GM21515 (cell line): ENCODE measurements at regions not wholly inside any gene's neighbourhood (a gene's known extent, or its start where the extent isn't known, plus 50 kb on each side); places are given as distances from the start of the nearest gene placed in this dataset.

Experiments
- ATAC-seq: cut with Tn5 transposase; IDR thresholded peaks from one replicate; pipeline ENCODE4 v1.9.1; 2021; ENCODE audit not compliant: unreplicated experiment

GRCh38 chr3:61311044-61311443 is 59.8 kb upstream of the FHIT start:
- no peak for ATAC-seq

- no peak for ATAC-seq
Observed at GRCh38 chr3:61315871-61316270, 64.6 kb upstream of the FHIT start.

- ATAC-seq: no peak
Observed at GRCh38 chr3:61323094-61323493, 71.8 kb upstream of the FHIT start.

GRCh38 chr3:61331929-61332552 is 80.8 kb upstream of the FHIT start:
- no peak for ATAC-seq

- no peak for ATAC-seq
Observed at GRCh38 chr3:61333192-61333961, 82.1 kb upstream of the FHIT start.

- no peak for ATAC-seq
Observed at GRCh38 chr3:61334783-61335182, 83.5 kb upstream of the FHIT start.

- no peak for ATAC-seq
Observed at GRCh38 chr3:61340931-61341461, 89.7 kb upstream of the FHIT start.

- no peak for ATAC-seq
Observed at GRCh38 chr3:61343543-61343942, 92.3 kb upstream of the FHIT start.

- ATAC-seq: no peak
Observed at GRCh38 chr3:61345020-61345419, 93.8 kb upstream of the FHIT start.

- no peak for ATAC-seq
Observed at GRCh38 chr3:61347981-61348380, 96.7 kb upstream of the FHIT start.

- ATAC-seq: no peak
Observed at GRCh38 chr3:61349717-61350116, 98.5 kb upstream of the FHIT start.

GRCh38 chr3:61350782-61351309 is 99.6 kb upstream of the FHIT start:
- ATAC-seq: no peak

- no peak for ATAC-seq
Observed at GRCh38 chr3:61352306-61352705, 101.1 kb upstream of the FHIT start.

GRCh38 chr3:61353382-61353781 is 102.1 kb upstream of the FHIT start:
- no peak for ATAC-seq

GRCh38 chr3:61354604-61355003 is 103.4 kb upstream of the FHIT start:
- ATAC-seq: no peak

GRCh38 chr3:61356685-61357084 is 105.4 kb upstream of the FHIT start:
- ATAC-seq: no peak

- no peak for ATAC-seq
Observed at GRCh38 chr3:61357902-61358301, 106.7 kb upstream of the FHIT start.

GRCh38 chr3:61358364-61358763 is 107.1 kb upstream of the FHIT start:
- peak; percentile 100 for ATAC-seq

GRCh38 chr3:61360297-61360965 is 109.2 kb upstream of the FHIT start:
- no peak for ATAC-seq

GRCh38 chr3:61369678-61370077 is 118.4 kb upstream of the FHIT start:
- ATAC-seq: no peak

- ATAC-seq: no peak
Observed at GRCh38 chr3:61371123-61371522, 119.9 kb upstream of the FHIT start.

- ATAC-seq: no peak
Observed at GRCh38 chr3:61372723-61373122, 121.5 kb upstream of the FHIT start.
